Endometrium (tissue), 2 donors: ENCODE measurements at regions not wholly inside any gene's neighbourhood (a gene's known extent, or its start where the extent isn't known, plus 50 kb on each side); places are given as distances from the start of the nearest gene placed in this dataset.

Experiments
- FAIRE-seq: peaks from 2 replicates; lab custom pipeline; 2012; peaks lifted over from hg19 to GRCh38; lab: Jason Lieb, UNC
- donor health status: control.
- donor health status: control.

- no peak for FAIRE-seq
These were observed 228.9 kb upstream of the CDH9 start for GRCh38 chr5:27267209-27267824.

- FAIRE-seq, result no peak
These were observed 227.8 kb upstream of the CDH9 start for GRCh38 chr5:27266184-27266583.

GRCh38 chr5:27257696-27258095 lies 219.3 kb upstream of the CDH9 start:
- FAIRE-seq, result no peak

GRCh38 chr5:27252911-27253310 lies 214.5 kb upstream of the CDH9 start:
- FAIRE-seq, result no peak

- FAIRE-seq, result no peak
These were observed 203.9 kb upstream of the CDH9 start for GRCh38 chr5:27242258-27242626.

- FAIRE-seq, result peak; percentile 100
These were observed 203.3 kb upstream of the CDH9 start for GRCh38 chr5:27241564-27242257.

- peak; percentile 45 for FAIRE-seq
These were observed 202.4 kb upstream of the CDH9 start for GRCh38 chr5:27240791-27241190.

GRCh38 chr5:27234916-27235315 lies 196.5 kb upstream of the CDH9 start:
- FAIRE-seq, result no peak

- no peak for FAIRE-seq
These were observed 183.0 kb upstream of the CDH9 start for GRCh38 chr5:27221410-27221809.

GRCh38 chr5:27220752-27221151 lies 182.4 kb upstream of the CDH9 start:
- no peak for FAIRE-seq

GRCh38 chr5:27217977-27218376 lies 179.6 kb upstream of the CDH9 start:
- no peak for FAIRE-seq

- no peak for FAIRE-seq
These were observed 179.0 kb upstream of the CDH9 start for GRCh38 chr5:27217155-27217956.

- FAIRE-seq, result no peak
These were observed 178.1 kb upstream of the CDH9 start for GRCh38 chr5:27216367-27216950.

- no peak for FAIRE-seq
These were observed 169.7 kb upstream of the CDH9 start for GRCh38 chr5:27208051-27208450.

- FAIRE-seq, result no peak
These were observed 153.6 kb upstream of the CDH9 start for GRCh38 chr5:27191786-27192510.

GRCh38 chr5:27172693-27173092 lies 134.3 kb upstream of the CDH9 start:
- FAIRE-seq, result no peak

- FAIRE-seq, result no peak
These were observed 133.4 kb upstream of the CDH9 start for GRCh38 chr5:27171761-27172261.

GRCh38 chr5:27158775-27159174 lies 120.4 kb upstream of the CDH9 start:
- no peak for FAIRE-seq

GRCh38 chr5:27158171-27158570 lies 119.8 kb upstream of the CDH9 start:
- no peak for FAIRE-seq

- FAIRE-seq, result no peak
These were observed 106.1 kb upstream of the CDH9 start for GRCh38 chr5:27144456-27144855.

- FAIRE-seq, result no peak
These were observed 102.4 kb upstream of the CDH9 start for GRCh38 chr5:27140831-27141230.

GRCh38 chr5:27130587-27130986 lies 92.2 kb upstream of the CDH9 start:
- FAIRE-seq, result peak; percentile 37
